ENCODE measurements at regions not wholly inside any gene's neighbourhood (a gene's known extent, or its start where the extent isn't known, plus 50 kb on each side); places are given as distances from the start of the nearest gene placed in this dataset.

GRCh38 chr13:99055281-99055680 lies 77.4 kb upstream of the DOCK9 start:
- no peak for DNase-seq (ENCODE audit: low read depth)

GRCh38 chr13:99055735-99056134 lies 77.9 kb upstream of the DOCK9 start:
- no peak for DNase-seq (ENCODE audit: low read depth)

- DNase-seq (ENCODE audit: low read depth): no peak
Measured at GRCh38 chr13:99056381-99057014, 78.6 kb upstream of the DOCK9 start.

- peak; percentile 31 for DNase-seq (ENCODE audit: low read depth)
Measured at GRCh38 chr13:99057310-99057975, 79.6 kb upstream of the DOCK9 start.

GRCh38 chr13:99058527-99059495 lies 80.9 kb upstream of the DOCK9 start:
- DNase-seq (ENCODE audit: low read depth): no peak

GRCh38 chr13:99059498-99060075 lies 81.7 kb upstream of the DOCK9 start:
- DNase-seq (ENCODE audit: low read depth): no peak

- DNase-seq (ENCODE audit: low read depth): no peak
Measured at GRCh38 chr13:99061411-99061810, 83.5 kb upstream of the DOCK9 start.

GRCh38 chr13:99062593-99062992 lies 84.7 kb upstream of the DOCK9 start:
- DNase-seq (ENCODE audit: low read depth): peak; percentile 63

- no peak for DNase-seq (ENCODE audit: low read depth)
Measured at GRCh38 chr13:99063178-99063577, 85.3 kb upstream of the DOCK9 start.

GRCh38 chr13:99063952-99064351 lies 86.1 kb upstream of the DOCK9 start:
- DNase-seq (ENCODE audit: low read depth): peak; percentile 55

- DNase-seq (ENCODE audit: low read depth): no peak
Measured at GRCh38 chr13:99064624-99065234, 86.9 kb upstream of the DOCK9 start.

- no peak for DNase-seq (ENCODE audit: low read depth)
Measured at GRCh38 chr13:99065235-99066015, 87.6 kb upstream of the DOCK9 start.

- DNase-seq (ENCODE audit: low read depth): no peak
Measured at GRCh38 chr13:99066219-99066618, 88.4 kb upstream of the DOCK9 start.

- peak; percentile 83 for DNase-seq (ENCODE audit: low read depth)
Measured at GRCh38 chr13:99067159-99067985, 89.5 kb upstream of the DOCK9 start.

GRCh38 chr13:99071211-99071610 lies 93.3 kb upstream of the DOCK9 start:
- no peak for DNase-seq (ENCODE audit: low read depth)

- DNase-seq (ENCODE audit: low read depth): no peak
Measured at GRCh38 chr13:99071666-99072065, 93.8 kb upstream of the DOCK9 start.

- DNase-seq (ENCODE audit: low read depth): no peak
Measured at GRCh38 chr13:99072356-99072755, 94.5 kb upstream of the DOCK9 start.

GRCh38 chr13:99072941-99073340 lies 95.1 kb upstream of the DOCK9 start:
- DNase-seq (ENCODE audit: low read depth): no peak

- no peak for DNase-seq (ENCODE audit: low read depth)
Measured at GRCh38 chr13:99074693-99075092, 96.8 kb upstream of the DOCK9 start.

Measured in LHCN-M2 (cell line).